Spleen (tissue), 11 donors: ENCODE measurements at regions not wholly inside any gene's neighbourhood (a gene's known extent, or its start where the extent isn't known, plus 50 kb on each side); places are given as distances from the start of the nearest gene placed in this dataset.

Experiments
- DNase-seq: peaks from one replicate; pipeline ENCODE4 v3.0.0-alpha.2; 2020
- H3K27ac ChIP-seq, 8 donors: fragments of 200-600 bp; sonication (generic) in 7 of 8; 1 replicate in 4 of 8; 2 replicates in 4 of 8; pipeline versions ENCODE4 v1.5.0 to v1.8.0; 2016 to 2021; ENCODE audit warnings: inconsistent platforms in 4 of 8, mild to moderate bottlenecking in 4 of 8, moderate library complexity in 1 of 8
- H3K27me3 ChIP-seq, 7 donors: fragments of 200-600 bp; sonication (generic) in 6 of 7; replicated peaks in 1 of 7; 1 replicate in 4 of 7; 2 replicates in 3 of 7; pipeline versions ENCODE4 v1.5.0 to v1.8.0; 2016 to 2021; ENCODE audit warnings: inconsistent platforms in 3 of 7, mild to moderate bottlenecking in 1 of 7
- H3K36me3 ChIP-seq, 6 donors: fragments of 200-600 bp; sonication (generic) in 5 of 6; 1 replicate in 4 of 6; 2 replicates in 2 of 6; pipeline versions ENCODE4 v1.5.0 to v1.8.0; 2016 to 2021; ENCODE audit warnings: inconsistent platforms in 2 of 6
- H3K4me1 ChIP-seq, 6 donors: fragments of 200-600 bp; sonication (generic) in 5 of 6; 1 replicate in 3 of 6; 2 replicates in 3 of 6; pipeline versions ENCODE4 v1.5.0 to v1.8.0; 2016 to 2021; ENCODE audit warnings: inconsistent platforms in 3 of 6
- H3K4me3 ChIP-seq, 8 donors: fragments of 200-600 bp; sonication (generic) in 7 of 8; 1 replicate in 4 of 8; 2 replicates in 4 of 8; pipeline versions ENCODE4 v1.5.0 to v1.8.0; 2016 to 2021; ENCODE audit warnings: inconsistent platforms in 4 of 8, mild to moderate bottlenecking in 4 of 8, moderate library complexity in 2 of 8
- H3K9me3 ChIP-seq, 8 donors: fragments of 200-600 bp; sonication (generic) in 7 of 8; 1 replicate in 4 of 8; 2 replicates in 4 of 8; pipeline versions ENCODE4 v1.5.0 to v1.8.0; 2016 to 2021; ENCODE audit warnings: inconsistent platforms in 4 of 8
- CTCF ChIP-seq, 11 experiments: fragments of 200-600 bp in 7 of 11; fragments of 450-650 bp in 4 of 11; sonication (generic) in 4 of 11; IDR thresholded peaks in 8 of 11; conservative IDR thresholded peaks in 3 of 11; 1 replicate in 7 of 11; 2 replicates in 4 of 11; pipeline versions ENCODE4 v1.4.0 to v1.8.0; 2016 to 2021; ENCODE audit warnings: antibody characterized with exemption in 11 of 11, inconsistent platforms in 4 of 11, mild to moderate bottlenecking in 1 of 11
- POLR2A ChIP-seq, 3 donors: fragments of 450-650 bp; IDR thresholded peaks; one replicate each; pipeline ENCODE4 v1.5.1; 2017; ENCODE audit warnings: antibody characterized with exemption in 3 of 3, mild to moderate bottlenecking in 1 of 3
- POLR2AphosphoS5 ChIP-seq, 3 donors: sonication (generic); formaldehyde crosslinking; IDR thresholded peaks; one replicate each; pipeline ENCODE4 v1.5.1; 2017; ENCODE audit warnings: antibody characterized with exemption in 3 of 3
- WGBS, 5 donors: extraction: QIAGEN DNeasy Blood & Tissue Kit in 3 of 5; methylation state at CpG; one replicate each; pipeline versions ENCODE4 v1.1.5 to v1.1.7; 2013 to 2018; 5-methylcytosine and 5-hydroxymethylcytosine counted together
- intact Hi-C: fragments of 100-400 bp; cut with DNase I; formaldehyde crosslinking; loops from one replicate; pipeline ENCODE4 v1.15.0; 2023; ENCODE audit warnings: low total_unique reads
- donor health status: healthy with polysubstance abuse.
- donor health status: DM: no; HTN: no; CAD: no; lungs with moderate emphysema.
- donor health status: DM: no; HTN: no; CAD: no.
- donor health status: Bipolar disorder and iron deficiency.
- donor health status: healthy.
- donor health status: DM: no; HTN: no; CAD: no.
- donor health status: DM: yes; HTN: yes; CAD: no.

GRCh38 chr18:24817587-24818371 is 357.3 kb downstream of the HRH4 start:
- Histone ChIP-seq H3K27ac (no peak overlapping the region), H3K4me3 (no peak overlapping the region), H3K4me1 (no peaks in the 10 kb centered on the region), H3K27me3 (no peaks in the 10 kb centered on the region), H3K36me3 (no peaks in the 10 kb centered on the region), H3K9me3 (no peaks in the 10 kb centered on the region)
- TF ChIP-seq CTCF (IDR thresholded peaks at IDR 0.05 in 8 of 11, conservative IDR thresholded peaks at IDR 0.05 in 3 of 11) (no peak), POLR2AphosphoS5 (IDR thresholded peaks at IDR 0.05) (no peak), POLR2A (IDR thresholded peaks at IDR 0.05) (no peak)
- WGBS, 5 donors = 79 to 86% (median 84%) methylated on average over 7 to 9 of the region's 9 CpGs
- DNase-seq = no peak
- intact Hi-C loops = no loop called here

DNA sequence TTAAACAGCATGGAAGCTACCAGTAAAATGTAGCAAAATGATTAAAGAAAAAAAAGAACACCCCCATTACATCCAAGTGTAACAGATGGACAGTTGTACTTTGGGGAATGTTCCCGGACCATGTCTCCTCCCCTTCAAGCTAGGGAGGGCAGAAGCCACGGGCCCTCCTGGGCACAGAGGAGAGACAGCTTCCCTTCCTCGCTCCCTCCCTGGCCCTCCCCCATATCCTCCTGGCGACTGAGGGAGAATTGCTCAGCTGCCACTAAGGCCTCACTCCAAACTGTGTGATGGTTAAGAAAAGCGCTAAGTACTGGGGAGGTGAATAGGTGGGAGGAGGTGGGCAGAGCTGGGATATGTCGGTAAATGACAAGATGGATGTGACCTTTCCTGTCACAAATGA is 358.0 kb downstream of the HRH4 start:
- no peaks in the 10 kb centered on the region for H3K27me3 ChIP-seq
- TF ChIP-seq CTCF (IDR thresholded peaks at IDR 0.05 in 8 of 11, conservative IDR thresholded peaks at IDR 0.05 in 3 of 11) = no peak
- no peak for TF ChIP-seq POLR2A (IDR thresholded peaks at IDR 0.05)
- TF ChIP-seq POLR2AphosphoS5 (IDR thresholded peaks at IDR 0.05) = no peak
- H3K4me3 ChIP-seq = no peak overlapping the region
- H3K9me3 ChIP-seq = no peaks in the 10 kb centered on the region
- intact Hi-C loops = no loop called here
- no peak for DNase-seq
- H3K36me3 ChIP-seq = no peaks in the 10 kb centered on the region
- no peaks in the 10 kb centered on the region for H3K4me1 ChIP-seq
- H3K27ac ChIP-seq = no peak overlapping the region
- WGBS, 5 donors = 63 to 74% (median 66%) methylated on average over 6 of the region's 6 CpGs

DNA sequence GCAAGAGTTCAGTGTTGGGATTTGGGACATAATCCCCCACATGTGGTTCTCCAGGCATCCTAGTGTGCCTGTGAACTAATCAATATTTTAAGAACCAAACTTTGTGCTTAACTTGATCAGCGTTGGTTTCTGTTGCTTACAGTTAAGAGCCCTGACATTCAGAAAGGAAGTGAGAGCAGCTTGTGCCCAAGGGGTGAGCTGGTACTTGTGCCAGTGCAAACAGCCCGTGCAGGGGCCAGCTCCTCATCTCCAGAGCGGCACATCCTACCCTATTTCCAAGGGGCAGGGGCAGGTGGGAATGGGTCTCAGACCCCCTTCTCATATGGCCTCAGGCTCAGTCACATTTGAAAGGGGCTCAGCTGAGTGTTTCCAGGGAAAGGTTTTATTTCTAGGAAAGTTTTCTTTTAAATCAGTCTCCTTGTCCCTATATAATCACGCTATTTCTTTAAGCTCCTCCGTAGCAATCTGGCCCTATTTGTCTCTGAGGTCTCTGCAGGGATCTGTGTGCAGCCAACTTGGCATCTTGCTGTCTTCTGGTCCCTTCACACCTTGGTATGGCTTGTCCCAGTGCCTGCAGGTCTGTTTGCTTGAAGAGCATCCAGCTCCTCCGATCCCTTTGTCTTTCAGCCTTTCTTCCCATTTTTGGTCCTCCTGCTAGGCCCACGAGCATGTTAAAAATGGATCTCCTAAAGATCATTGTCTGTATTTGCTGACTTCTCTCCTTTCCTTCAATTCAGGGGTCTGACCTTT is 358.9 kb downstream of the HRH4 start:
- Histone ChIP-seq H3K4me3 (no peak overlapping the region), H3K9me3 (no peaks in the 10 kb centered on the region), H3K27ac (no peak overlapping the region), H3K36me3 (no peaks in the 10 kb centered on the region), H3K4me1 (no peaks in the 10 kb centered on the region), H3K27me3 (no peaks in the 10 kb centered on the region)
- no peak for DNase-seq
- WGBS, 5 donors = 80 to 91% (median 86%) methylated on average over 7 of the region's 7 CpGs
- intact Hi-C loops = no loop called here
- TF ChIP-seq POLR2A (IDR thresholded peaks at IDR 0.05) (no peak), CTCF (IDR thresholded peaks at IDR 0.05 in 8 of 11, conservative IDR thresholded peaks at IDR 0.05 in 3 of 11) (no peak), POLR2AphosphoS5 (IDR thresholded peaks at IDR 0.05) (no peak)

- no peak overlapping the region for H3K27ac ChIP-seq
- H3K27me3 ChIP-seq = no peaks in the 10 kb centered on the region
- no peaks in the 10 kb centered on the region for H3K36me3 ChIP-seq
- WGBS, 5 donors = 69 to 92% (median 91%) methylated on average over 1 of the region's 1 CpG
- H3K4me1 ChIP-seq = no peaks in the 10 kb centered on the region
- DNase-seq = no peak
- no peaks in the 10 kb centered on the region for H3K9me3 ChIP-seq
- intact Hi-C loops = no loop called here
- H3K4me3 ChIP-seq = no peak overlapping the region
- TF ChIP-seq POLR2AphosphoS5 (IDR thresholded peaks at IDR 0.05) (no peak), POLR2A (IDR thresholded peaks at IDR 0.05) (no peak), CTCF (IDR thresholded peaks at IDR 0.05 in 8 of 11, conservative IDR thresholded peaks at IDR 0.05 in 3 of 11) (no peak)
Observed at GRCh38 chr18:24825397-24825796, 365.0 kb downstream of the HRH4 start.
